ENCODE measurements at regions not wholly inside any gene's neighbourhood (a gene's known extent, or its start where the extent isn't known, plus 50 kb on each side); places are given as distances from the start of the nearest gene placed in this dataset.

DNA sequence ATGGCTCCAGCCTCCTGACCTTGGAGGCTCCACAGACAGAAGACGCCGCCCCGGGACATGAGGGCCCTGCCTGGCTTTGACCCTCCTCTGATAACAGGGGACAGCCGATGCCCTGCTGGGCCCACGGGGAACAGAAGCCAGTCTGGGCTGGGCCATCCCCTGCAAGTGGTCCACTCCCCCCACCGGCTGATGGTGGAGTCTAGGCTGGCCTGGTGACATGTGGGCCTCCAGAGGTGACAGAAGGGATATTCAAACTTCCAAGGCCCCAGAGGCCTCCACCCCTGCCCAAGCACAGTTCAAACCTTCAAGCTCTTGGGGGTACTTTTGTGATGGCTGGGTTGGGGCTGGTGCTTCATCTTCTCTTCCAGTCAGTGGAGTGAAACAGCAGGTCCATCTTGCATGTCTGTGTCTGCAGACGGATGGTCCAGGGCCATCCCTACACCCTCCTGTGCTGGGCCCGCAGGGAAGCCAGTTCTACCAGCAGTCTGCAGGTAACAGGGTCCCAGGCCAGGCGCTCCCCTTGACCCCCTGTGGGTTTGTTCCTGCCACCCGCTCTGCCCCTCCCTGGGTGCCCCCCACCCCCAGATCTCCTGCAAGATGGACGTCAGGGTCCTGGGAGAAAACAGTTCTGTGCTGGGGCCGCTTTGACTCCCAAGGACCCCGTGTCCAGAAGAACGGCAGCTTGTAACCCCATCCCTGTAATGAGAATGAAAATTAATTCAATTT is 929.9 kb downstream of the BRD1 start:
- DNase-seq (ENCODE audit: low read depth in 2 of 2): no peak

DNA sequence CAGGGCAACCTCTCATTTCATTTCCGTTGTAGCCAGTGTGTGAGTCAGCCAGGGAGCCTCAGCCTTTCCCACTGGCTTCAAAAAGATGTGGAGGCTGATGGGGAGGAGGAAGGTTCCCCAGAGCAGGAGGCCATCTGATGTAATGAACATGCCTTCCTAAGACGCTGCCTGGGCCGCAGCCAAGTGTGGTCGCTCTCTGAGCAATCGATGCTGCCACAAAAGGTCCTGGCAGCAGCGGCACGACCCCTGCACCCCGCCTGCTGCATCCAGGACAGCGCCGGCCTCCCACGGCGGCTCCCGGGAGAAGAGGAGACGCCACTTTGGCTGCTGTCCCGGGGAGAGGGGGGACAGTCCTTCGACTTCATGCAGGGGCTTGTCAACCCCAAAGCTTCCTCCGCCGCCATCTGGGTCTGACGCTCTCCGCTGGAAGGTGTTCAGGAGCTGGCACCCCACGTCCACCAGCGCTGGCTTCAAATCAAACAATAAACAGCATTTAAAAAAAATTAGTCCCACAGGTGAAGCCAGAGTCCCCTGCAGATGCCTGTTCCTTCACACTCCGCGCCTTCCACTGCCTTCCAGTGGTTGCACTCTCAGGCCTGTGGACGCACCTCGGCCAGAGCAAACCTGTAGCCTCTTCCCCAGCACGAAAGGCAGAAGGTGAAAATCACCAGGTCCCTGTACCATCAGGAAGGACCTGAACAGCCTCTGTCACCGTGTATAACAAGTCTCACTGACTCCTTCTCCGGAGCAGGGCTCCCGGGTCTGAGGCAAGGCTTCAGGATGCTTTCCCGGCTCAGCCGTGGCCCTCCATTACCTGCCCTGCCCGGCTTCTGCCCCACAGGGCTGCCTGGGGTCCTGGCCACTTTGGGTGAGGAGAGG is 930.7 kb downstream of the BRD1 start:
- no peak for DNase-seq (ENCODE audit: low read depth in 2 of 2)

DNA sequence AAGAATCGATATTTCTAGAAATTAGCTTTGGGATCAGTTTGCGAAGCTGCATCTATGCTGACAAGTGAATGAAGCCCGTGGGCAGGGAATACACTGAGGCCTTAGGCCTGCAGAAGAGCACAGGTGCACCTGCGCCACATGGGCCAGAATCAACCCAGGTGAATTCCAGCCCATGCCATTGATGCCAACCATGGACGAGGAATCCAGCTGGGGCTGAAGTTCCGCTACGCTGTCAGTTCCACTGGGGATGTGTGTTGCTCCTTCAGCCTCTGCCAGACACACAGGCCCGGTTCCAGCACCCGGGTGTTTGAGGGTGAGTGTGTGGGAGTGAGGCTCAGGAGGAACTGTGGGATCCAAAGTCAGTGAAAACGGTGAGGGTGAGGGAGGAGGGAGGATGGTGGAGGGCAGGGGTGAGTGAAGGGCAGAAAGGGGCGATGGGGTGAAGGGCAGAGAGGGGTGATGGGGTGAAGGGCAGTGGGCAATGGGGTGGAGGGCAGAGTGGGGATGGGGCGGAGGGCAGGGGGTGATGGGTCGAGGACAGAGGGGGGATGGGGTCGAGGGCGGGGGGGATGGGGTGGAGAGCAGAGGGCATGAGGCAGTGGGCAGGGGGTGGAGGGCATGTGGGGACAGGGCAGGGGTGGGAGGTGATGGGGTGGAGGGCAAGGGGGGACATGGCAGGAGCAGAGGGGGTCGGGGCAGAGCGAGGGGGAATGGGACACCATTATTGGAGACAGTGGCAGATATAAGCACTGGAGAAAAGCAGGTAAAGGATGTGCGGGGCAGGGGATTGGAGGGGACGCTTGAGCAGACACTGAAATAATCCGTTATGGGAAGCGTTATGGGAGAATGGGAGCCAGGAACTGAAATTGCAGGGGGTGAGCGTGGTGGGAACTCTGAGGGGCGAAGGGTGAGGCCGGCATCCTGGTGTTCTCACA is 931.6 kb downstream of the BRD1 start:
- no peak for DNase-seq (ENCODE audit: low read depth in 2 of 2)

DNA sequence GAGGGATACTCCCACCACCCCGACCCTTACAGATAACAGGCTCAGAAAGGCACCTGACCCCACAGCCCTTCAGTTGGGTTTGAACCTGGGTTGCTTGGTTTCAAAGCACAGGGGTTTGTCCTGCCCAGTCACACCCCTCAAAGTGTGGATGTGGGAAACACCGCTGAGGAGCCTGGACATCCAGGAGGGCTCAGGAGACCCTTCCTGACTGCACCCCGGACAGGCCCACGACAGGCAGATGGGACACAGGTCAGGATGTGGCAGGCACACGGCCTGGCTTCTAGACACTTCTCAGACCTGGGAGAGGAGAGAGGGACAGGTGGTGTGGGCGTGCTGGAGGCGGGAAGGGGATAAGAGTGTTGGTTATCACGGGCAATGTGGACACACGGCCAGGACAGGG is 932.3 kb downstream of the BRD1 start:
- no peak for DNase-seq (ENCODE audit: low read depth in 2 of 2)

DNA sequence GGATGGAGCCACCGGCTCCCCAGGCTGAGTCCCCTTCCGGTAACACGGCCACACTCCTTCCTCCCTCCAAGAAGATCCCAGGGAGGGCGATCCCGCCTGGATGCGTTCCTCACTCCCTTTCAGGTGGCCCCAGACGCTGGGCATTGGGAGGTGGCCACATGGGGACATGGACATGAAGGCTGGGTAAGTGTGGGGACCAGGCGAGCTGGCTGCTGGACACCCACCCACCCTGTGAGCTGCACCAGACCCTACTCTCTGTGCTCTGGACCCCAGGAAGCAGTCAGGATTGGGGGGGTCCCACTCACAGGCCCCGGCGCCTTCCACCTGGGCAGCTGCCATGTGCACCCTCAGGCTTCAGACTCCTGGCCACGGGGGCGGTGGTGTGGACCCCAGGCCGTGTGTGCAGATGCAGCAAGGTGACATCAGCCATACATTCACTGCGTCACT is 932.8 kb downstream of the BRD1 start:
- no peak for DNase-seq (ENCODE audit: low read depth in 2 of 2)

DNA sequence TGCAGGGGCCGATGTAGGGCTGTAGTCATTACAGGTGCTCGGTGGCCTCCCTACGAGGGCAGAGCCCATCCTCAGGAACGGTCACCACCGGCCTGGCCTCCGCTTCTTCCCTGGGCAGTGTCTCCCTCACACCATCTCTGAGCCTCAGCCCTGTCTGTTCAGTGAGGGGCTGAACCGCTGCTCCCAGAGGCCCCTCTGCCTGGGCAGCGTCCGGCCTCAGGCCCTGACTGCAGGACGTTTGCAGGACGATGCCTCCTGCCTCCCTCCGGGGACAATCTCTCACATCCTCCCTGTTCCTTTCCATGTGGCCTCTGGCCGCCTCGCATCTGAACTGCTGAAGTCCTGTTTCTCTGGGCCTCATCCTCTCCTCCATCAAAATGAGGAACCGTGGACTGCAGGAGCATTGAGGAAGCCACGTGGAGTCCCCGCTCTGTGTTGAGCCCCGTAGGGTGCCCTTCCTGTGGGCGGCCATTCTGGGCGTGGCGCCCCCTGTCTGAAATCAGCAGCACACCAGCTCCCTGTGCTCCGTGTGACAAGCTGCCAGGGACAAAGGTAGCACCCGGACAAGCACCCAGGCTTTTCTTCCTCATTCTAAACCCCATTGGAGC is 933.5 kb downstream of the BRD1 start:
- DNase-seq (ENCODE audit: low read depth in 2 of 2): no peak

DNA sequence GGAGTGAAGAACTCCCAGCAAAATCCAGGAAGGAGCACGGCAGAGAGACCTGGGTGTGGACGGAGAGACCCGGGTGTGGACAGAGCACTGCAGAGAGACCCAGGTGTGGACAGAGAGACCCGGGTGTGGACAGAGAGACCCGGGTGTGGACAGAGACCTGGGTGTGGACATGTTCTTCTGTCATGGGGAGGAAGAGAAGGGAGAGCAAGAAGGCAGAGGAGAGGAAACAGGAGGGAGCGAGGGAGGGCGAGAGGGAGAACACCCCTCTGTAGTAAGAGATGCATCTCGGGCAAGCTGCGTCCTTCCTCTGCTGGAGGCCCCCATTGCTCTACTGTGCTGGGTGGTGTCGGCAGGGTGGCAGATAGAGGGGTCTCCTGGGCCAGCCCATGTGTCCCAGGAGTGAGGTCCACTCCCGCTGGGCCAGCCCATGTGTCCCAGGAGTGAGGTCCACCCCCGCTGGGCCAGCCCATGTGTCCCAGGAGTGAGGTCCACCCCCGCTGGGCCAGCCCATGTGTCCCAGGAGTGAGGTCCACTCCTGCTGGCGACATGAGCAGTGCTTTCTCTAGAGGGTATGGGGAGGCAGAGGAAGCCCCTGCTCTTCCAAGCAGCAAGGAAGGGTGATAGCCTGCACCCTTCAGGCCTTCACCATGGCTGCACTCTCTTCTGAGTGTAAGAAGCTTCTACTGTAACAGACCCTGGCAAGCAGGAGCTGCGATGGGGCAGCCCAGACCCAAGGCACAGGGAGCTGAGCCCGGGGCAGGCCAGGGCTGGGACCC is 934.2 kb downstream of the BRD1 start:
- no peak for DNase-seq (ENCODE audit: low read depth in 2 of 2)

DNA sequence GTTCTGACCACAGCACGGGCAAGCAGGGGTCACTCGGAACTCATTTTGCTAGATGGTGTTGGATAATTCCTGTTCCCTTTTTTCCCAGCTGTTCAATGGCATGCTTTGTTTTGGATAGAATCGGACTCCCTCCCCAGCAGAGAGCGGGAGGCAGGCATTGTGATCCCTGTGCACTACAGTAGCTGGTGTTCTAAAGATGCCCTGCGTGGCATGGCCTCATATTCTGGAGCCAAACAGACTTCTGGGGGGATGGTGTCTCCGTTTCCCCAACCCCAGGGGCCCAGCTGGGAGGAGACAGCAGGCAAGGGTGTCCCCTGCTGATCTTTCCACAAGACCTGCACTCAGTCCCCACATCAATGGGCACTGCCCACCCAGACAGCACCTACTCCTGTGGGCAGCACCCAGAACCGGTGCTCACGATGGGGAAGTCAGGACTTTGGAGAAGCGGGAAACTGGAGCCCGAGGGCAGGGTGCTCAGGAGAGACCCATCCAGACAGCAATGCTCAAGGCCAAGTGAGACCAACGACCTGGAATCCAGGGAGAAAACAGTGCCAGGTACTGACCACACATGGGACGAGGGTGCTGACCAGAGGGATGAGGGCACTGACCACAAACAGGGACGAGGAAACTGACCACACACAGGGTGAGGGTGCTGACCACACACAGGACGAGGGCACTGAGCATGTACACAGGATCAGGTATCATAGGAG is 934.9 kb downstream of the BRD1 start:
- DNase-seq (ENCODE audit: low read depth in 2 of 2): no peak

DNA sequence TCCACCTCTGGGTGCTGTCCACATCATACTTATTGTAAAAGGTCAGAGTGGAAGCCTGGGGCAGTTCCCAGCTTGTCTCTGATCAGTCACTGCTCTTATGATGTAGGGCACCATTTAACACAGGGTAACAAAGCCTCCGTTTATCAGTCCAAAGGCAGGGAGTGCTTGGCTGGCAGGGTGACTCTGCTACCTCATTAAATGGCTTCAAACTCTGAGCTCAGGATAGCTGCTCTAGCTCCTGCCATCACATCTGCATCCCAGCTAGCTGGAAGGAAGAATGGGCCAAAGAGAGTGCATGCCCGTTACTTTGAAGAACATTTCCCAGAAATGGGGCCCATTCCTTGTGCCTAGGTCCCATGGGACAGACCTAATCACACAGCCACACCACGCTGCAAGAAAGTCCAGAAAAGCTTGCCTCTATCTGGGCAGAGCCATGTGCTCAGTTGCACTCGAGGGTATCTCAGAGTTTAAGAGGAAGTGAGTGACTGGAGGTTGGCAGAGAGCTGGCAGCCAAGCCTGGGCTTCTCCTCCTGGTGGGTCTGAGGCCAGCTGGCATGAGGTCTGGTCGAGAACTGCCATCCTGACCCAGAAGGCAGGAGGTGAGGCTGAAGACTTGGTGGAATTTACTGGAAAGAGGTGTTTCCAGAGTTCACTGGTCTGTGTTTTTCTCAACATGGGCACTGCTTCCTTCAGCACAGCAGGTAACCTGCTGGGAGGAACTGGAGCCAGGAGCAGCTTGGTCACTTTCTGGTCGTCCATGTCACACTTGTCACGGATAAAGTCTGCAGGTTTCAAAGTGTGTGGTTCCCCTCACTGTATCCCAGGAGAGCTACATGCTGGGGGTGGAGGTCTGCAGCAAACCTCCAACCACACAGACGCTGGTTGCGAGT is 935.7 kb downstream of the BRD1 start:
- no peak for DNase-seq (ENCODE audit: low read depth in 2 of 2)

DNA sequence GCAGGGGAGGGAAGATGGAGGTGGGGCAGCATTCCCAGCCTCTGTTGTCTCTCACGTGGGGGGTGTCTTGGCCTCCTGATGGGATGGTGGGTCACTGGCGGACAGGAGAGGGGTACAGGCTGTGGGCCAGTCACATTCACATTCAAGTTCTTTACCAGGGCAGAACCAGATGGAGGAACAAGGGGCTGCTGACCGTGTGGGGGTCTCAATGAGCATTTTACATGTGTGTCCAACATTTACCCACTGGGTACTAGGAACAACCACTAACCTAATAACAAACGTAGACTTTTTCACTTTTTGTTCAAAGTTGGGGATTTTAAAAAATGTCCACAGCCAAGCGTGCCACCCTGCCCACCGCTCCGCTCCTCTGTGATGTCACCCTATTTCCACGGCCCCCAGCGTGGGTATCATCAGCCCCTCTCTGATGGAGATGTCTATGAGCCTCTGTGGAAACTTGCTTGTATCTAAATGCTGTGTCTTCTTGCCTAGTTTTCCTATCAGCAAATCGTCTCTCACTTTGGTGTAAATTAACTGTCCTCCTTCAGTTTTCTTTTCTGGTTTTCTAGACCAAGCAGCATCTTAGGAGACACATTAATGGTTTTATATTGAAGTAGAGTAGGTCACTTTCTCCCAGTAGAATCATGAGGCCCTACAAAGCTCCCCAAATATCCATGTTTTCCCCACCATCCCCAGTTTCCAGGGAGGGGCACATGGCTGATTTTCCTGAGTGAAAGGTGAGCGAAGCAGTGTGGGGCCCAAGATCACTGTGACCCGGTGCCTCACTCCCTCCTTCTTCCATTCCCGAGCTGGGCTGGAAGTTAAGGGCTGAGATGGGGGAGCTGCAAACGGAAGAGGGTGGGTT is 936.7 kb downstream of the BRD1 start:
- no peak for DNase-seq (ENCODE audit: low read depth in 2 of 2)

DNA sequence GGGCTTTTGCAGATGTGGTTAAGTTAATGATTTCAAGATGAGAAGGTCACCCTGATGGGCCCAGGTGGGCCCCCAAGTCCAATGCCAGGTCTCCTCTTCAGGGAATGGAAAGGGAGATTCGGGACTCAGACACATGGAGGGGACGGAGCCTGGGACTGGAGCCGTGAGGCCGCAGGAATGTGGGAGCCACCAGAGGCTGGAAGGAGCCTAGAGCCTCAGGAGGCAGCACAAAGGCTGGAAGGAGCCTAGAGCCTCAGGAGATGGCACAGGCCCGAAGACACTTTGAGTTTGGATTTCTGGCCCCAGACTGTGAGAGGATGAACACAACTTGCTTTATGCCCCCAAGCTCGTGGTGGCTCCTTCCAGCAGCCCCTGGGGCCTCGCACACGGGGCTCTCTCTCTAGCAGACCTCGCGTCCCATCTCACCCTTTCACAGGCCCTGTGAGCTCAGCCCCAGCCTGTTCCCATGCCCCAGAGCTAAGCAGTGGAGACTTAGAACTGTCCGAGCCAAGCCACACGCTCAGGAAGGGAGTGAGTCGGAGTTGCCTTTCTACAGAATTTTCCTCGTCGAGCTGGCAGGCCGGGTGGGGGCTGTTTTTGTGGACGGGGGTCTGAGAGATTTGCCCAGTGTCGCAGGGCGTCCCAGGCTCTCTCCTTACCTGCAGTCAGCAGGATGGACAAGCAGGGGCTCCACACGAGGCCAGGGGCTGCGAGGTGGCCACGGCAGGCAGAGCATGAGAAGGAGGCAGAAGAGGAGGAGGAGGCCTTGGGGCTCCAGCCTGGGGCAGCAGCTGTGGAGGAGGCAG is 937.6 kb downstream of the BRD1 start:
- no peak for DNase-seq (ENCODE audit: low read depth in 2 of 2)

DNA sequence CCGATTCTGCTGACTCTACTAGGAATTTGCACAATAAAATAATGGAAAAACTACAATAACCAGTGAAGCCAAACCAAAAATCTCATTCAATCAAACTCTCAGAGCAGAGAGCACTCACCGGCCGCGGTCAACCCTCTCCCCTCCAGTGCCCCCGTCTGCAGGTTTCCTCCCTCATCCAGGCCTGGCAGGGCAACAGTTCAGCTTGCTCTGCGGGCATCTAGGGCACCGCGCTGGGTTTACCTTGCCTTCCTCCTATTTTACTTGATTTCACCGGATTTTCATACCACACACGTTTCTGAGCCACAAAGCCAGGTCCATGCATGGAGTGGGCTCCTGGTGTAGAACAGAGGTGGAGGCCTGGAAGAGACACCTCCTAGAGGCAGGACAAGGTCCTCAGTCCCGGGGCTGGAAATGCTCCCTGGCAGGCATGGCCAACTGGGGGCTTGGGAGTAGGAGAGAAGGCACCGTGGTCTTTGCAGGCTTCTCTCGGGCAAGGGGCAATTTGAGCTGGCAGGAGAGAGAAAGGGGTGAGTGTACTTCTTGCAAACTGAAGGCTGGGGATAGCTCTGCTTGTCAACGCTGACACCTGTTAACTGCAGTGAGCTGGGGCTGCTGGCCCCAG is 938.4 kb downstream of the BRD1 start:
- no peak for DNase-seq (ENCODE audit: low read depth in 2 of 2)

DNA sequence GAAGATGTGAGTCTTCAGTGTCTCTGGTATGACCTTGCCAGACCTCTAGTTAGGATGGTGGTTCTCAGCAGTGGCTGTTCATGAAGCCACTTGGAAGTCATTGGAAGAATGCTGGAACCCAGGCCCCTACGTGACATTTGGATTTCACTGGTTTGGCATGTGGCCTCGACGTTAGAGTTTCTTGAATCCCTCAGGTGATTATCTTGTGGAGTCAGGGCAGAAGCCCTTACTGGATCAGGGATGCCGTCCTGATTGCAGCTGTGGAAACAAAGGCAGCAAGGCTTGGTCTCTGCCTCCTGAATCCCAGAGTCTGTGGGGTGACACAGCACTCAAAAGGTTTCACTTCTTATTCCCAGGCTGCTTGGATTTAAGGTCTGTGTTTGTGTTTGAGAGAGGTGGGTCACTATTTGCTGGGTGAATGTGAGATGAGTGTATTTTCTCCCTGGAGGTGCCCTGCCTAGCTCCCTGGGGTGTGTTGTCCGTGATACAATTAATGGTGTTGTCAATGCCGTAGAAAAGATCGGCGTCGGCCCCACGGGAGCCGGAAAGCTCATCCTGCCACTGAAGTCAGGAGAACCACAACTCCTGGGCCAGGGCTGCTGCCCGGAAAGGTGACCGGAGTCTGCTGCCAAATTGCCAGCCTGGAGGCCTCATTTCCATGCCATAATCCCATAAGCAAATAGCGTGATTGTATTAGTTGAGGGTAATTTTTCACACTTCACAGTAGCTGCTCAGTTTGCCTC is 939.0 kb downstream of the BRD1 start:
- no peak for DNase-seq (ENCODE audit: low read depth in 2 of 2)

DNA sequence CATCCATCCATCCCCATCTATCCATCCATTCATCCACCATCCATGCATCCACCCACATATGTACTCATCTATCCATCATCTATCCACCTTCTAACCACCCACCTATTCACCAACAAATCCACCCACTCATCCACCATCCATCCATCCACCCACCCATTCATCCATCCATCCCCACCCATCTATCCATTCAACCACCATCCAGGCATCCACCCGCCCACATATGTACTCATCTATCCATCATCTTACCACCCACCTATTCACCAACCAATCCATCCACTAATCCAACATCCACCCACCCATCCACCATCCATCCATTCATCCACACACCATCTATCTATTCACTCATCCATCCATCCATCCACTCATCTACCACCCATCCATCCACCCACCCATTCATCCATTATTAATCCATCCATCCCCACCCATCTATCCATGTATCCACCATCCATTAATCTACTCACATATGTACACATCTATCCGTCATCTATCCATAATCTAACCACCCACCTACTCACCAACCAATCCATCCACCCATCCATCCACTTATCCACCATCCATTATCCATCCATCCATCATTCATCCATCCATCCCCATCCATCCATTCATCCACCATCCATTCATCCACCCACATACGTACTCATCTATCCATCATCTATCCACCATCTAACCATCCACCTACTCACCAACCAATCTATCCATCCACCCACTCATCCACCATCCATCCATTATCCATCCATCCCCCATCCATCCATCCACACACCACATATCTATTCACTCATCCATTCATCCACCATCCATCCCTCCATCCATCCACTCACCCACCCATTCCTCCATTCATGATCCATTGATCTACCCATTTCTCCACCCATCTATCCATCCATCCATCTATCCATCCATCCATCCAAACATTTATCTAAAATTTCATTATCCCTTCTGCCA is 940.0 kb downstream of the BRD1 start:
- DNase-seq (ENCODE audit: low read depth in 2 of 2): no peak
